IPS-20b (cell line): ENCODE measurements at regions not wholly inside any gene's neighbourhood (a gene's known extent, or its start where the extent isn't known, plus 50 kb on each side); places are given as distances from the start of the nearest gene placed in this dataset.

Experiments used
- H3K27ac ChIP-seq: one replicate; pipeline ENCODE4 v1.5.1; 2013; ENCODE audit warnings: low read length
- H3K27me3 ChIP-seq: 2 replicates; pipeline ENCODE4 v1.6.1; 2013; ENCODE audit warnings: mild to moderate bottlenecking, low read length, inconsistent platforms; ENCODE audit not compliant: insufficient read depth
- H3K36me3 ChIP-seq: 2 replicates; pipeline ENCODE4 v1.6.1; 2013; ENCODE audit warnings: low read depth, mild to moderate bottlenecking, inconsistent platforms, low read length, moderate library complexity; ENCODE audit not compliant: insufficient read depth
- H3K4me1 ChIP-seq: 2 replicates; pipeline ENCODE4 v1.6.1; 2013; ENCODE audit warnings: mild to moderate bottlenecking, control low read depth, inconsistent platforms, low read length, moderate library complexity; ENCODE audit not compliant: insufficient read depth
- H3K4me3 ChIP-seq: 2 replicates; pipeline ENCODE4 v1.5.1; 2013; ENCODE audit warnings: mild to moderate bottlenecking, low read length, inconsistent platforms
- H3K9ac ChIP-seq: 2 replicates; pipeline ENCODE4 v1.6.1; 2013; ENCODE audit warnings: low read depth, mild to moderate bottlenecking, inconsistent platforms, low read length, moderate library complexity
- H3K9me3 ChIP-seq: 2 replicates; pipeline ENCODE4 v1.6.1; 2013; ENCODE audit warnings: mild to moderate bottlenecking, low read depth, low read length, inconsistent platforms; ENCODE audit not compliant: insufficient read depth

- Histone ChIP-seq H3K4me1 (peaks cover 6% of the 10 kb centered on the region; the same call in 1 of the 2 replicates), H3K4me3 (no peak overlapping the region), H3K27ac (no peak overlapping the region)
Observed at GRCh38 chr2:163475815-163476214, 260.0 kb downstream of the FIGN start.

GRCh38 chr2:163474889-163475288 lies 260.9 kb downstream of the FIGN start:
- Histone ChIP-seq H3K27ac (no peak overlapping the region), H3K4me1 (peaks cover 6% of the 10 kb centered on the region; the same call in 1 of the 2 replicates), H3K9me3 (no peaks in the 10 kb centered on the region), H3K4me3 (no peak overlapping the region), H3K27me3 (no peaks in the 10 kb centered on the region), H3K36me3 (no peaks in the 10 kb centered on the region), H3K9ac (no peak overlapping the region)

More at GRCh38 chr2:163475815-163476214, 260.0 kb downstream of the FIGN start:
- Histone ChIP-seq H3K9ac (no peak overlapping the region), H3K9me3 (no peaks in the 10 kb centered on the region), H3K36me3 (no peaks in the 10 kb centered on the region), H3K27me3 (no peaks in the 10 kb centered on the region)

GRCh38 chr2:163474319-163474744 lies 261.5 kb downstream of the FIGN start:
- H3K4me1 ChIP-seq: peaks cover 8% of the 10 kb centered on the region; the same call in 1 of the 2 replicates

GRCh38 chr2:163471947-163472346 lies 263.9 kb downstream of the FIGN start:
- H3K4me3 ChIP-seq: no peak overlapping the region
- no peaks in the 10 kb centered on the region for H3K27me3 ChIP-seq
- no peaks in the 10 kb centered on the region for H3K9me3 ChIP-seq
- no peak overlapping the region for H3K9ac ChIP-seq
- H3K4me1 ChIP-seq: peaks cover 8% of the 10 kb centered on the region; the same call in 1 of the 2 replicates
- no peak overlapping the region for H3K27ac ChIP-seq
- H3K36me3 ChIP-seq: no peaks in the 10 kb centered on the region

More at GRCh38 chr2:163474319-163474744, 261.5 kb downstream of the FIGN start:
- no peak overlapping the region for H3K4me3 ChIP-seq
- H3K9ac ChIP-seq: no peak overlapping the region
- no peaks in the 10 kb centered on the region for H3K36me3 ChIP-seq
- no peaks in the 10 kb centered on the region for H3K9me3 ChIP-seq
- H3K27me3 ChIP-seq: no peaks in the 10 kb centered on the region
- no peak overlapping the region for H3K27ac ChIP-seq

- H3K27me3 ChIP-seq: no peaks in the 10 kb centered on the region
Observed at GRCh38 chr2:163469561-163469962, 266.2 kb downstream of the FIGN start.

GRCh38 chr2:163467251-163467630 lies 268.6 kb downstream of the FIGN start:
- no peak overlapping the region for H3K9ac ChIP-seq
- no peak overlapping the region for H3K27ac ChIP-seq
- no peaks in the 10 kb centered on the region for H3K9me3 ChIP-seq
- no peaks in the 10 kb centered on the region for H3K36me3 ChIP-seq
- H3K27me3 ChIP-seq: no peaks in the 10 kb centered on the region
- H3K4me1 ChIP-seq: 0 out of 2 replicates have a peak, but pooled peaks cover 3% of the 10 kb centered on the region
- no peak overlapping the region for H3K4me3 ChIP-seq

More at GRCh38 chr2:163469561-163469962, 266.2 kb downstream of the FIGN start:
- Histone ChIP-seq H3K27ac (no peak overlapping the region), H3K9me3 (no peaks in the 10 kb centered on the region), H3K4me1 (0 out of 2 replicates have a peak, but pooled peaks cover 3% of the 10 kb centered on the region), H3K36me3 (no peaks in the 10 kb centered on the region), H3K9ac (no peak overlapping the region), H3K4me3 (no peak overlapping the region)

GRCh38 chr2:163466331-163467250 lies 269.2 kb downstream of the FIGN start:
- Histone ChIP-seq H3K27ac (no peak overlapping the region), H3K36me3 (no peaks in the 10 kb centered on the region), H3K9me3 (no peaks in the 10 kb centered on the region), H3K4me3 (no peak overlapping the region), H3K9ac (no peak overlapping the region), H3K27me3 (no peaks in the 10 kb centered on the region), H3K4me1 (0 out of 2 replicates have a peak, but pooled peaks cover 3% of the 10 kb centered on the region)

GRCh38 chr2:163465440-163465839 lies 270.4 kb downstream of the FIGN start:
- Histone ChIP-seq H3K4me3 (no peak overlapping the region), H3K9ac (no peak overlapping the region), H3K27ac (no peak overlapping the region), H3K9me3 (no peaks in the 10 kb centered on the region), H3K36me3 (no peaks in the 10 kb centered on the region), H3K4me1 (0 out of 2 replicates have a peak, but pooled peaks cover 3% of the 10 kb centered on the region), H3K27me3 (no peaks in the 10 kb centered on the region)

- Histone ChIP-seq H3K36me3 (no peaks in the 10 kb centered on the region), H3K9ac (no peak overlapping the region), H3K4me3 (no peak overlapping the region), H3K4me1 (no peaks in the 10 kb centered on the region), H3K27ac (no peak overlapping the region), H3K9me3 (no peaks in the 10 kb centered on the region), H3K27me3 (no peaks in the 10 kb centered on the region)
Observed at GRCh38 chr2:163463411-163463810, 272.4 kb downstream of the FIGN start.

- no peak overlapping the region for H3K9ac ChIP-seq
- no peaks in the 10 kb centered on the region for H3K27me3 ChIP-seq
Observed at GRCh38 chr2:163462993-163463392, 272.8 kb downstream of the FIGN start.

GRCh38 chr2:163459986-163460385 lies 275.8 kb downstream of the FIGN start:
- Histone ChIP-seq H3K4me3 (no peak overlapping the region), H3K9me3 (no peaks in the 10 kb centered on the region), H3K36me3 (no peaks in the 10 kb centered on the region), H3K9ac (no peak overlapping the region), H3K27ac (no peak overlapping the region), H3K4me1 (no peaks in the 10 kb centered on the region), H3K27me3 (no peaks in the 10 kb centered on the region)

More at GRCh38 chr2:163462993-163463392, 272.8 kb downstream of the FIGN start:
- H3K9me3 ChIP-seq: no peaks in the 10 kb centered on the region
- H3K4me1 ChIP-seq: no peaks in the 10 kb centered on the region
- no peak overlapping the region for H3K27ac ChIP-seq
- no peaks in the 10 kb centered on the region for H3K36me3 ChIP-seq
- H3K4me3 ChIP-seq: no peak overlapping the region
